ENCODE measurements at regions not wholly inside any gene's neighbourhood (a gene's known extent, or its start where the extent isn't known, plus 50 kb on each side); places are given as distances from the start of the nearest gene placed in this dataset.

DNA sequence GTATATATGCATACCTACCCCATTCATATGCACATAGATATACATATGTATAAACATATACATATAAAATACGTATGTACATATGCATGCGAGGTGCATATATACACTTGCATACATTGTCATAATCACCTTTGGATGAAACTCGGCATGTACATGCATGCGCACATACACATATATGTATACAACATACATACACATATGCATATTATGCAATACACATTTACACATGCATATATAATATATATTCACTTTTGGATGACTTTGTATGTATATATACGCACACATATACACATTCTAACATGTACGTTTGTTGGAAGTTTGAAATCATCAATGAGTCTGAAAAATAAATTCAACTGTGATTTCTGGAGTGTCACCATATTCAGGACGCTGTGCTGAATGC, 401.6 kb upstream of the TBX3 start:
- H3K36me3 Mint-ChIP-seq: no peaks in the 10 kb centered on the region
- H3K27ac Mint-ChIP-seq: no peak overlapping the region
- no peak overlapping the region for H3K4me3 ChIP-seq (ENCODE audit: control insufficient read depth in 1 of 2, extremely low read depth in 1 of 2, low read length in 1 of 2)
- H3K4me1 Mint-ChIP-seq: no peaks in the 10 kb centered on the region
- no peaks in the 10 kb centered on the region for H3K27me3 ChIP-seq (replicated peaks in 1 of 2; ENCODE audit: control insufficient read depth in 2 of 2, extremely low read depth in 1 of 2, insufficient read depth in 2 of 2, low read length in 1 of 2)
- POLR2A ChIA-PET: no interaction called here
- H3K4me3 Mint-ChIP-seq: no peak overlapping the region
- no peak overlapping the region for H3K27ac ChIP-seq (ENCODE audit: low read length)
- CTCF ChIA-PET: no interaction called here
- H3K36me3 ChIP-seq (ENCODE audit: control insufficient read depth in 2 of 2, extremely low read depth in 1 of 2, insufficient read depth in 1 of 2, low read length in 1 of 2): no peaks in the 10 kb centered on the region
- 20% methylated on average over 1 of the region's 7 CpGs for WGBS (ENCODE audit: insufficient coverage)
- no peaks in the 10 kb centered on the region for H3K27me3 Mint-ChIP-seq
- no peak for DNase-seq
- peaks cover 0 to 10% (median 8%) of the 10 kb centered on the region in 3 donors for H3K9me3 Mint-ChIP-seq
- no peak for ATAC-seq (replicated peaks in 1 of 4)
- no peaks in the 10 kb centered on the region for H3K4me1 ChIP-seq (ENCODE audit: control insufficient read depth in 1 of 2, extremely low read depth in 1 of 2, insufficient read depth in 2 of 2, low read length in 2 of 2)
- no peaks in the 10 kb centered on the region for H3K9me3 ChIP-seq

DNA sequence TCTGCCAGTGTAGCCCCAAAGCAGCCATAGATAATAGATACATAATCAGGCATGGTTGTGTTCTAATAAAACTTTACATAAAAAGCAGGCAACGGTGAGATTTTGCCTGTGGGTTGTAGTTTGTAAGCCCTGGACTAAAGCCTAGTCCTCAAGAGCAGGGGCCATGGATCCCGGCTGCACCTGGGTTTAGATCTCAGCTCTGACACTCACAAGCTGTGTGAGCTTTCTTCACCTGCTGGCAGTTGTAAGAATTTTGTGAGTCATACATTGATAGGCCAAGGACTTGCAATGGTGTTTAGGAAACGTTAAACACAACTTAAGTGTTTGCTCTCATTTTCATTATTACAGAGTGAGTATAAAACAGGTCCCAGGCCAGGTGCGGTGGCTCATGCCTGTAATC, 395.8 kb upstream of the TBX3 start:
- no peaks in the 10 kb centered on the region for H3K27me3 Mint-ChIP-seq

DNA sequence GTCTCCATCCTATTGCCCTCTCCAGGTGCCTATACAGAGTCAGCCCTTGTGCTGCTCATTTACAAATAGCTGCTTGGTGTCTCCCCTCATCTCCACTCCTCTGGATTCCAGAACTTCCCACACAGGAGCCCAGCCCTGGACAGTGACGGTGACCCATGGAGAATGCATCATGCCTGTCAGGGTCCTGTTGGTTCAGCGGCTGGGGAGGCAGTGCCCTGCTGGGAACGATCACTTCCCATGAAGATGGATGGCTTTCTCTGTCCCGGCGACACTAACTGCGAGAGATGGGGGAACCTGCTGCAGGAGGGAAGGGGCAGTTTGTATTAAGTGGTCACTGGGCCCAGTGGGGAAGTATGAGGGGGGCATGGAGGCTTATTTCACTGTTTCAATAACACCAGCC, 395.0 kb upstream of the TBX3 start:
- no peaks in the 10 kb centered on the region for H3K36me3 Mint-ChIP-seq
- ChIA-PET POLR2A (no interaction called here), CTCF (no interaction called here)
- H3K27ac Mint-ChIP-seq: no peak overlapping the region
- H3K9me3 Mint-ChIP-seq: peaks cover 8 to 12% (median 9%) of the 10 kb centered on the region in 3 donors
- Histone ChIP-seq H3K4me1 (ENCODE audit: control insufficient read depth in 1 of 2, extremely low read depth in 1 of 2, insufficient read depth in 2 of 2, low read length in 2 of 2) (no peaks in the 10 kb centered on the region), H3K36me3 (ENCODE audit: control insufficient read depth in 2 of 2, extremely low read depth in 1 of 2, insufficient read depth in 1 of 2, low read length in 1 of 2) (no peaks in the 10 kb centered on the region), H3K27me3 (replicated peaks in 1 of 2; ENCODE audit: control insufficient read depth in 2 of 2, extremely low read depth in 1 of 2, insufficient read depth in 2 of 2, low read length in 1 of 2) (no peaks in the 10 kb centered on the region), H3K27ac (ENCODE audit: low read length) (no peak overlapping the region), H3K9me3 (no peaks in the 10 kb centered on the region), H3K4me3 (ENCODE audit: control insufficient read depth in 1 of 2, extremely low read depth in 1 of 2, low read length in 1 of 2) (no peak overlapping the region)
- WGBS (ENCODE audit: insufficient coverage): 38% methylated on average over 2 of the region's 6 CpGs
- no peaks in the 10 kb centered on the region for H3K27me3 Mint-ChIP-seq
- no peak for ATAC-seq (replicated peaks in 1 of 4)
- H3K4me1 Mint-ChIP-seq: no peaks in the 10 kb centered on the region
- no peak for DNase-seq
- H3K4me3 Mint-ChIP-seq: no peak overlapping the region

More for the DNA sequence above, 395.8 kb upstream of the TBX3 start:
- ChIA-PET POLR2A (no interaction called here), CTCF (no interaction called here)
- H3K4me3 ChIP-seq (ENCODE audit: control insufficient read depth in 1 of 2, extremely low read depth in 1 of 2, low read length in 1 of 2): no peak overlapping the region
- H3K4me3 Mint-ChIP-seq: no peak overlapping the region
- WGBS (ENCODE audit: insufficient coverage): 67% methylated on average over 1 of the region's 4 CpGs
- no peak for ATAC-seq (replicated peaks in 1 of 4)
- no peaks in the 10 kb centered on the region for H3K4me1 ChIP-seq (ENCODE audit: control insufficient read depth in 1 of 2, extremely low read depth in 1 of 2, insufficient read depth in 2 of 2, low read length in 2 of 2)
- no peaks in the 10 kb centered on the region for H3K36me3 Mint-ChIP-seq
- H3K9me3 Mint-ChIP-seq: peaks cover 4 to 12% (median 9%) of the 10 kb centered on the region in 3 donors
- H3K27me3 ChIP-seq (replicated peaks in 1 of 2; ENCODE audit: control insufficient read depth in 2 of 2, extremely low read depth in 1 of 2, insufficient read depth in 2 of 2, low read length in 1 of 2): no peaks in the 10 kb centered on the region
- DNase-seq: no peak
- H3K9me3 ChIP-seq: no peaks in the 10 kb centered on the region
- H3K36me3 ChIP-seq (ENCODE audit: control insufficient read depth in 2 of 2, extremely low read depth in 1 of 2, insufficient read depth in 1 of 2, low read length in 1 of 2): no peaks in the 10 kb centered on the region
- no peaks in the 10 kb centered on the region for H3K4me1 Mint-ChIP-seq
- H3K27ac ChIP-seq (ENCODE audit: low read length): no peak overlapping the region
- no peak overlapping the region for H3K27ac Mint-ChIP-seq

- Mint-ChIP-seq H3K36me3 (no peaks in the 10 kb centered on the region), H3K4me1 (no peaks in the 10 kb centered on the region), H3K9me3 (peaks cover 8 to 16% (median 9%) of the 10 kb centered on the region in 3 donors), H3K4me3 (no peak overlapping the region), H3K27me3 (peaks cover 0 to 4% of the 10 kb centered on the region in 2 donors), H3K27ac (no peak overlapping the region)
- Histone ChIP-seq H3K9me3 (no peaks in the 10 kb centered on the region), H3K27me3 (replicated peaks in 1 of 2; ENCODE audit: control insufficient read depth in 2 of 2, extremely low read depth in 1 of 2, insufficient read depth in 2 of 2, low read length in 1 of 2) (no peaks in the 10 kb centered on the region), H3K4me3 (ENCODE audit: control insufficient read depth in 1 of 2, extremely low read depth in 1 of 2, low read length in 1 of 2) (no peak overlapping the region), H3K27ac (ENCODE audit: low read length) (no peak overlapping the region), H3K4me1 (ENCODE audit: control insufficient read depth in 1 of 2, extremely low read depth in 1 of 2, insufficient read depth in 2 of 2, low read length in 2 of 2) (no peaks in the 10 kb centered on the region), H3K36me3 (ENCODE audit: control insufficient read depth in 2 of 2, extremely low read depth in 1 of 2, insufficient read depth in 1 of 2, low read length in 1 of 2) (no peaks in the 10 kb centered on the region)
- ATAC-seq (replicated peaks in 1 of 4) (no peak), DNase-seq (no peak)
- POLR2A ChIA-PET: no interaction called here
- CTCF ChIA-PET: no interaction called here
- 92% methylated on average over 2 of the region's 4 CpGs for WGBS (ENCODE audit: insufficient coverage)
Measured at GRCh38 chr12:115078334-115078733, 394.4 kb upstream of the TBX3 start.

GRCh38 chr12:115075552-115076170, 391.7 kb upstream of the TBX3 start:
- ATAC-seq (replicated peaks in 1 of 4) (no peak), DNase-seq (no peak)
- ChIA-PET POLR2A (no interaction called here), CTCF (no interaction called here)
- H3K4me3 ChIP-seq (ENCODE audit: control insufficient read depth in 1 of 2, extremely low read depth in 1 of 2, low read length in 1 of 2): no peak overlapping the region
- H3K9me3 ChIP-seq: no peaks in the 10 kb centered on the region
- no peaks in the 10 kb centered on the region for H3K36me3 ChIP-seq (ENCODE audit: control insufficient read depth in 2 of 2, extremely low read depth in 1 of 2, insufficient read depth in 1 of 2, low read length in 1 of 2)
- Mint-ChIP-seq H3K9me3 (peaks cover 8 to 27% (median 12%) of the 10 kb centered on the region in 3 donors), H3K27ac (no peak overlapping the region), H3K27me3 (peaks cover 0 to 11% of the 10 kb centered on the region in 2 donors), H3K4me3 (no peak overlapping the region), H3K4me1 (no peaks in the 10 kb centered on the region), H3K36me3 (no peaks in the 10 kb centered on the region)
- no peaks in the 10 kb centered on the region for H3K4me1 ChIP-seq (ENCODE audit: control insufficient read depth in 1 of 2, extremely low read depth in 1 of 2, insufficient read depth in 2 of 2, low read length in 2 of 2)
- WGBS (ENCODE audit: insufficient coverage): no CpG with 5 or more reads among the region's 3 CpGs
- no peaks in the 10 kb centered on the region for H3K27me3 ChIP-seq (replicated peaks in 1 of 2; ENCODE audit: control insufficient read depth in 2 of 2, extremely low read depth in 1 of 2, insufficient read depth in 2 of 2, low read length in 1 of 2)
- no peak overlapping the region for H3K27ac ChIP-seq (ENCODE audit: low read length)

- ATAC-seq (replicated peaks in 1 of 4): no peak
- no peaks in the 10 kb centered on the region for H3K36me3 Mint-ChIP-seq
- H3K27me3 Mint-ChIP-seq: peaks cover 0 to 11% of the 10 kb centered on the region in 2 donors
- no peak overlapping the region for H3K4me3 ChIP-seq (ENCODE audit: control insufficient read depth in 1 of 2, extremely low read depth in 1 of 2, low read length in 1 of 2)
- H3K36me3 ChIP-seq (ENCODE audit: control insufficient read depth in 2 of 2, extremely low read depth in 1 of 2, insufficient read depth in 1 of 2, low read length in 1 of 2): no peaks in the 10 kb centered on the region
- H3K9me3 Mint-ChIP-seq: peaks cover 8 to 32% (median 16%) of the 10 kb centered on the region in 3 donors
- H3K4me3 Mint-ChIP-seq: no peak overlapping the region
- ChIA-PET CTCF (no interaction called here), POLR2A (no interaction called here)
- H3K27ac Mint-ChIP-seq: no peak overlapping the region
- H3K4me1 ChIP-seq (ENCODE audit: control insufficient read depth in 1 of 2, extremely low read depth in 1 of 2, insufficient read depth in 2 of 2, low read length in 2 of 2): no peaks in the 10 kb centered on the region
- no peaks in the 10 kb centered on the region for H3K4me1 Mint-ChIP-seq
- WGBS (ENCODE audit: insufficient coverage): no CpG with 5 or more reads among the region's 5 CpGs
- no peak overlapping the region for H3K27ac ChIP-seq (ENCODE audit: low read length)
- H3K9me3 ChIP-seq: no peaks in the 10 kb centered on the region
- no peaks in the 10 kb centered on the region for H3K27me3 ChIP-seq (replicated peaks in 1 of 2; ENCODE audit: control insufficient read depth in 2 of 2, extremely low read depth in 1 of 2, insufficient read depth in 2 of 2, low read length in 1 of 2)
- DNase-seq: no peak
Measured at GRCh38 chr12:115074617-115075016, 390.6 kb upstream of the TBX3 start.

- POLR2A ChIA-PET: no interaction called here
- ATAC-seq (replicated peaks in 1 of 4): no peak
Measured at GRCh38 chr12:115072712-115073111, 388.7 kb upstream of the TBX3 start.

More at GRCh38 chr12:115072712-115073111, 388.7 kb upstream of the TBX3 start:
- H3K9me3 Mint-ChIP-seq: peaks cover 3 to 26% (median 16%) of the 10 kb centered on the region in 3 donors
- no peak overlapping the region for H3K27ac Mint-ChIP-seq
- peaks cover 0 to 11% of the 10 kb centered on the region in 2 donors for H3K27me3 Mint-ChIP-seq
- H3K4me3 Mint-ChIP-seq: no peak overlapping the region
- H3K4me3 ChIP-seq (ENCODE audit: control insufficient read depth in 1 of 2, extremely low read depth in 1 of 2, low read length in 1 of 2): no peak overlapping the region
- no peaks in the 10 kb centered on the region for H3K9me3 ChIP-seq
- no peak overlapping the region for H3K27ac ChIP-seq (ENCODE audit: low read length)
- no peaks in the 10 kb centered on the region for H3K4me1 ChIP-seq (ENCODE audit: control insufficient read depth in 1 of 2, extremely low read depth in 1 of 2, insufficient read depth in 2 of 2, low read length in 2 of 2)
- no peaks in the 10 kb centered on the region for H3K27me3 ChIP-seq (replicated peaks in 1 of 2; ENCODE audit: control insufficient read depth in 2 of 2, extremely low read depth in 1 of 2, insufficient read depth in 2 of 2, low read length in 1 of 2)
- H3K4me1 Mint-ChIP-seq: no peaks in the 10 kb centered on the region
- DNase-seq: no peak
- no peaks in the 10 kb centered on the region for H3K36me3 Mint-ChIP-seq
- no peaks in the 10 kb centered on the region for H3K36me3 ChIP-seq (ENCODE audit: control insufficient read depth in 2 of 2, extremely low read depth in 1 of 2, insufficient read depth in 1 of 2, low read length in 1 of 2)
- 35% methylated on average over 10 of the region's 10 CpGs for WGBS (ENCODE audit: insufficient coverage)
- CTCF ChIA-PET: no interaction called here
